ENCODE measurements at regions not wholly inside any gene's neighbourhood (a gene's known extent, or its start where the extent isn't known, plus 50 kb on each side); places are given as distances from the start of the nearest gene placed in this dataset.

- TF ChIP-seq CTCF (IDR thresholded peaks at IDR 0.05; ENCODE audit: low read depth, low read length, poor library complexity, severe bottlenecking), result no peak
- TF ChIP-seq EZH2phosphoT487 (IDR thresholded peaks at IDR 0.05; ENCODE audit: borderline replicate concordance, low read length), result no peak
Measured at GRCh38 chr5:120895660-120896059, 431.6 kb downstream of the PRR16 start.
